ENCODE measurements at regions not wholly inside any gene's neighbourhood (a gene's known extent, or its start where the extent isn't known, plus 50 kb on each side); places are given as distances from the start of the nearest gene placed in this dataset.

DNA sequence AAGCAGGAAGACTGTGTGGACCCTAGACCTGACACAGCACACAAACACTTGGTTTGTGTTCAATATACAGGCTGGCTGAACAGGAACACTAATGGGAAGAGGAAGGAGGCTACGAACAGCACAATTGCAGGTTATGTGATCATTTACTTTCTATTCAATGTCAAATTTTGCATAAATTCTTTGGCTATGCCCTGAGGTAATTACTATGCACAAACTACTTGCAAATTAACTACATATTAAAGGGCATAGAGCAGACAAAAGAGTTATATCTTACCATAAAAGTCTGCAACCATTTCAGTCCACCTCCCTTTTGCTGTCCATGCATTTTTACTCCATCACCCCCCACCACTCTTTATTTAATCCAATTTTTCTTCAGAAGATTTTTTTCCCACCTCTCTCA lies 291.2 kb upstream of the TMTC1 start:
- WGBS, 5 donors: 54 to 78% (median 71%) methylated on average over 1 of the region's 1 CpG
- TF ChIP-seq POLR2A (IDR thresholded peaks at IDR 0.05) (no peak), POLR2AphosphoS5 (IDR thresholded peaks at IDR 0.05) (no peak)
- intact Hi-C loops (cut with DNase I; ENCODE audit: low total_unique reads): no loop called here

DNA sequence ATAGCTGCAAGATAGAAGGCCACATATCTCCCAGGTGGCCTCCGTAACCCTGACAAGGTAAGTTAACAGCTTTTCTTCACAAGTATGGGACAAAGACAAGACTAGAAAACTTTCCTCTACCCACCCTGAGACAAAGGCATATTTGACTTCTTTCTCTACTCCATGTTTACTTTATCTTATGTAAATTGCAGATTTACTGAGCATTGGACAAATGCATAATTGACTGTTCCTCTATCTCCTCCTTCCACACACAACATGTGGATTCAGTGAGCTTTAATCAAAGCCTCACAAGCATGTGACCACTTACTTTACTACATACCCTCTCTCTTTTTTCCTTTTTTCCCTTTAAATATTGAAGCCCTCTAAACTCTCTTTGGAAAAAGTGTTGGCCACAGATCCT lies 289.1 kb upstream of the TMTC1 start:
- intact Hi-C loops (cut with DNase I; ENCODE audit: low total_unique reads): no loop called here
- TF ChIP-seq, protein P1, sequence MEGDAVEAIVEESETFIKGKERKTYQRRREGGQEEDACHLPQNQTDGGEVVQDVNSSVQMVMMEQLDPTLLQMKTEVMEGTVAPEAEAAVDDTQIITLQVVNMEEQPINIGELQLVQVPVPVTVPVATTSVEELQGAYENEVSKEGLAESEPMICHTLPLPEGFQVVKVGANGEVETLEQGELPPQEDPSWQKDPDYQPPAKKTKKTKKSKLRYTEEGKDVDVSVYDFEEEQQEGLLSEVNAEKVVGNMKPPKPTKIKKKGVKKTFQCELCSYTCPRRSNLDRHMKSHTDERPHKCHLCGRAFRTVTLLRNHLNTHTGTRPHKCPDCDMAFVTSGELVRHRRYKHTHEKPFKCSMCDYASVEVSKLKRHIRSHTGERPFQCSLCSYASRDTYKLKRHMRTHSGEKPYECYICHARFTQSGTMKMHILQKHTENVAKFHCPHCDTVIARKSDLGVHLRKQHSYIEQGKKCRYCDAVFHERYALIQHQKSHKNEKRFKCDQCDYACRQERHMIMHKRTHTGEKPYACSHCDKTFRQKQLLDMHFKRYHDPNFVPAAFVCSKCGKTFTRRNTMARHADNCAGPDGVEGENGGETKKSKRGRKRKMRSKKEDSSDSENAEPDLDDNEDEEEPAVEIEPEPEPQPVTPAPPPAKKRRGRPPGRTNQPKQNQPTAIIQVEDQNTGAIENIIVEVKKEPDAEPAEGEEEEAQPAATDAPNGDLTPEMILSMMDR (IDR thresholded peaks at IDR 0.05 in 8 of 11, conservative IDR thresholded peaks at IDR 0.05 in 3 of 11): no peak
- TF ChIP-seq POLR2A (IDR thresholded peaks at IDR 0.05) (no peak), POLR2AphosphoS5 (IDR thresholded peaks at IDR 0.05) (no peak)
- H3K9me3 ChIP-seq: peaks cover 0 to 4% (median under 1%) of the 10 kb centered on the region in 8 donors

More for the DNA sequence above, 291.2 kb upstream of the TMTC1 start:
- H3K27me3 ChIP-seq (replicated peaks in 1 of 7): no peaks in the 10 kb centered on the region
- H3K4me3 ChIP-seq: no peak overlapping the region
- no peak for DNase-seq
- no peaks in the 10 kb centered on the region for H3K4me1 ChIP-seq
- H3K36me3 ChIP-seq: no peaks in the 10 kb centered on the region
- H3K27ac ChIP-seq: no peak overlapping the region
- H3K9me3 ChIP-seq: no peaks in the 10 kb centered on the region

DNA sequence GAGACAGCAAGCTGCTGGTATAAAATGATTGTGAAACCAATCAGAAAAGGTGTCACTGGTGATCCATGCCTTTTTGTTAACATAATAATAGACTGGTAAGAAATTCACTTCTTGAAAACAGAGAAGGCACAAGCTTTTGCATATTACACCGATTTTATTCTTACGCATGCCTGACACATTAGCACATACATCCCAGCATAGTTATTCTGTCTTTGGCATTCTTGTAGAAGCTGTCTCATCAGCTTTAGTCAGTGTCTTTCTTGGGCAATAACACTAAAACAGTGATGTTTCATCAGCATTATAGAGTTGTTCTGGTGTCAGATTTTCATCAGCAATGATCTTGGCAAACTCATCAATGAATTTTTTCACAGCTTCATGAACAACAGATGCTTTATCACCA lies 283.4 kb upstream of the TMTC1 start:
- Histone ChIP-seq H3K4me1 (no peaks in the 10 kb centered on the region), H3K27me3 (replicated peaks in 1 of 7) (no peaks in the 10 kb centered on the region), H3K4me3 (no peak overlapping the region), H3K36me3 (no peaks in the 10 kb centered on the region), H3K9me3 (peaks cover 0 to 13% (median 2%) of the 10 kb centered on the region in 8 donors), H3K27ac (no peak overlapping the region)
- DNase-seq: no peak
- TF ChIP-seq POLR2AphosphoS5 (IDR thresholded peaks at IDR 0.05): no peak
- TF ChIP-seq POLR2A (IDR thresholded peaks at IDR 0.05): no peak
- TF ChIP-seq, protein P1 (IDR thresholded peaks at IDR 0.05 in 8 of 11, conservative IDR thresholded peaks at IDR 0.05 in 3 of 11): no peak
- 87 to 98% (median 94%) methylated on average over 2 of the region's 2 CpGs for WGBS, 5 donors
- intact Hi-C loops (cut with DNase I; ENCODE audit: low total_unique reads): no loop called here

More for the DNA sequence above, 289.1 kb upstream of the TMTC1 start:
- WGBS, 5 donors: 90 to 100% (median 95%) methylated on average over 1 of the region's 1 CpG
- Histone ChIP-seq H3K27me3 (replicated peaks in 1 of 7) (no peaks in the 10 kb centered on the region), H3K4me1 (no peaks in the 10 kb centered on the region), H3K36me3 (no peaks in the 10 kb centered on the region), H3K4me3 (no peak overlapping the region), H3K27ac (no peak overlapping the region)
- no peak for DNase-seq

DNA sequence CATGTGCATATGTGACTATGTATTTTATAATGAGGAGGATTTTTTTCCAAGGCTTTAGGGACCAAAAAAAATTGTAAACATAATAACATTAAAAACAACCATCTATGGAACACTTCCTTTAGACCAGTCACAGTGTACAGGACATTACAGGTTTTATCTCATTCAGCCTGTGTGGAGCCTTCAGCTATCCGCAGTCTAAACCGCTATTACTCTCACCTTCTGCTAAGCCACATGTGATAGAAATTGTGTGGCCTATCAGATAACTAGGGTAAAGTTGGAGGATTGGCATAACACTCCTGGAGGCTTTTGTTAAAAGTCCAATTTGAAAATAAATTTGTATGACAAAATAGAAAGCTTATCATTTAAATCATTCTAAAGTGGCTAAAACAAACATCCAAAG lies 281.2 kb upstream of the TMTC1 start:
- no peak for TF ChIP-seq POLR2A (IDR thresholded peaks at IDR 0.05)
- TF ChIP-seq POLR2AphosphoS5 (IDR thresholded peaks at IDR 0.05): no peak
- TF ChIP-seq, protein P1 (IDR thresholded peaks at IDR 0.05 in 8 of 11, conservative IDR thresholded peaks at IDR 0.05 in 3 of 11): no peak
- Histone ChIP-seq H3K4me3 (peak overlapping the region in 2 of 8 donors; percentile 6 to 12), H3K27me3 (replicated peaks in 1 of 7) (no peaks in the 10 kb centered on the region), H3K9me3 (peaks cover 0 to 13% (median 2%) of the 10 kb centered on the region in 8 donors), H3K4me1 (no peaks in the 10 kb centered on the region), H3K27ac (no peak overlapping the region), H3K36me3 (no peaks in the 10 kb centered on the region)
- DNase-seq: no peak
- 66 to 99% (median 76%) methylated on average over 2 of the region's 2 CpGs for WGBS, 5 donors
- intact Hi-C loops (cut with DNase I; ENCODE audit: low total_unique reads): no loop called here

DNA sequence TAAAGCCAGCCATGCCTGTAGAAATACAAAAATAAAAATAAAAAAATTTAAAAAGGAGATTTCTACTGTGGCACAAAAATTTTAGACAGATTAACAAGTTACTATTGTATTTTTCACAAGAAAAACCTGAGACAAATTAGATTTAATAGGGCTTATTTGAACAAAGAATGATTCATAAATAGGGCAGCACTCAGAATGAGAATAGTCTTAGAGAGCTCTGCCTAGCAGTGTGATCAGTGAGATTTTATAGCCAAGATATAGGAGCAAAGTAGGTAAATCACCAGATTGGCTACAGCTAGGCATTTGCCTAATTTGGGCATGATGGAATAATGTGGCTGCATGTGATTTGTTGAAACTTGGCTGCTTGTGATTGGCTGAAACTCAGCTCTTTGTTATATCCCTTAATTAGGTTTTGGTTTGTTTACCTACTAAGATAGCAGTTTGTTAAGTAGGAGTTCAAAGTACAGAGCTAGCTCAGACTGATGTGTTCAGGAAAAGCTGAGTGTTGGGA lies 279.7 kb upstream of the TMTC1 start:
- TF ChIP-seq POLR2AphosphoS5 (IDR thresholded peaks at IDR 0.05) (no peak), POLR2A (IDR thresholded peaks at IDR 0.05) (no peak)
- TF ChIP-seq, protein P1 (IDR thresholded peaks at IDR 0.05 in 8 of 11, conservative IDR thresholded peaks at IDR 0.05 in 3 of 11): no peak

More for the DNA sequence above, 279.7 kb upstream of the TMTC1 start:
- Histone ChIP-seq H3K9me3 (peaks cover 0 to 13% (median 2%) of the 10 kb centered on the region in 8 donors), H3K36me3 (no peaks in the 10 kb centered on the region), H3K4me1 (no peaks in the 10 kb centered on the region), H3K4me3 (no peak overlapping the region), H3K27me3 (replicated peaks in 1 of 7) (no peaks in the 10 kb centered on the region), H3K27ac (no peak overlapping the region)
- no peak for DNase-seq
- intact Hi-C loops (cut with DNase I; ENCODE audit: low total_unique reads): no loop called here

Data from spleen (tissue), 11 donors.